ENCODE measurements at regions not wholly inside any gene's neighbourhood (a gene's known extent, or its start where the extent isn't known, plus 50 kb on each side); places are given as distances from the start of the nearest gene placed in this dataset.

DNA sequence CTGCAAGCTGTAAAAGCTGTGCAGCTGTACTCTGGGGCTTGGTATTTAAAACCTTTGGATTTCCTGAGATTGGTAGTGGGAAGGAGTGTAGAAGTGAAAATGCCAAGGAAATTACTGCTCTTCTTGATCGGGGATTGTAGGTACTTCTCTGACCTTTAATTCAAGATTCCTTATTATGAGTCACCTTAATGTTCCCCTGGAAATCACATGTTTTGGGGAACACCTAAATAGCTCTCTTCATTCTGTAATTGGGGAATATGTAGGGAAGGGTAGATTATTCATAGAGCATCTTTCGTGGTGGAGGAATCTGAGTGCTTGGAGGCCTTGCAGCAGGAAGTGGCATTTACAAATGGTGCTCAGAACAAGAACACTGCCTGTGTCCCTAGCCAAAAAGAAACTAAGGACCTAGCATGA, 137.8 kb downstream of the UCHL1 start:
- H3K4me1 ChIP-seq (ENCODE audit: insufficient read depth), result peaks cover 10% of the 10 kb centered on the region
- H3K79me2 ChIP-seq (replicated peaks; ENCODE audit: insufficient read depth), result no peaks in the 10 kb centered on the region
- no peaks in the 10 kb centered on the region for H3K36me3 ChIP-seq (ENCODE audit: insufficient read depth)
- H3K36me3 Mint-ChIP-seq (ENCODE audit: low read depth), result no peaks in the 10 kb centered on the region
- H3K4me1 Mint-ChIP-seq, result peaks cover 13% of the 10 kb centered on the region
- no peak overlapping the region for H3K27ac ChIP-seq (ENCODE audit: low read depth)
- TF ChIP-seq NANOG (IDR thresholded peaks at IDR 0.05; ENCODE audit: borderline replicate concordance), result no peak
- no peak for TF ChIP-seq POLR2AphosphoS5 (IDR thresholded peaks at IDR 0.05; ENCODE audit: low read depth)
- TF ChIP-seq, protein P1, sequence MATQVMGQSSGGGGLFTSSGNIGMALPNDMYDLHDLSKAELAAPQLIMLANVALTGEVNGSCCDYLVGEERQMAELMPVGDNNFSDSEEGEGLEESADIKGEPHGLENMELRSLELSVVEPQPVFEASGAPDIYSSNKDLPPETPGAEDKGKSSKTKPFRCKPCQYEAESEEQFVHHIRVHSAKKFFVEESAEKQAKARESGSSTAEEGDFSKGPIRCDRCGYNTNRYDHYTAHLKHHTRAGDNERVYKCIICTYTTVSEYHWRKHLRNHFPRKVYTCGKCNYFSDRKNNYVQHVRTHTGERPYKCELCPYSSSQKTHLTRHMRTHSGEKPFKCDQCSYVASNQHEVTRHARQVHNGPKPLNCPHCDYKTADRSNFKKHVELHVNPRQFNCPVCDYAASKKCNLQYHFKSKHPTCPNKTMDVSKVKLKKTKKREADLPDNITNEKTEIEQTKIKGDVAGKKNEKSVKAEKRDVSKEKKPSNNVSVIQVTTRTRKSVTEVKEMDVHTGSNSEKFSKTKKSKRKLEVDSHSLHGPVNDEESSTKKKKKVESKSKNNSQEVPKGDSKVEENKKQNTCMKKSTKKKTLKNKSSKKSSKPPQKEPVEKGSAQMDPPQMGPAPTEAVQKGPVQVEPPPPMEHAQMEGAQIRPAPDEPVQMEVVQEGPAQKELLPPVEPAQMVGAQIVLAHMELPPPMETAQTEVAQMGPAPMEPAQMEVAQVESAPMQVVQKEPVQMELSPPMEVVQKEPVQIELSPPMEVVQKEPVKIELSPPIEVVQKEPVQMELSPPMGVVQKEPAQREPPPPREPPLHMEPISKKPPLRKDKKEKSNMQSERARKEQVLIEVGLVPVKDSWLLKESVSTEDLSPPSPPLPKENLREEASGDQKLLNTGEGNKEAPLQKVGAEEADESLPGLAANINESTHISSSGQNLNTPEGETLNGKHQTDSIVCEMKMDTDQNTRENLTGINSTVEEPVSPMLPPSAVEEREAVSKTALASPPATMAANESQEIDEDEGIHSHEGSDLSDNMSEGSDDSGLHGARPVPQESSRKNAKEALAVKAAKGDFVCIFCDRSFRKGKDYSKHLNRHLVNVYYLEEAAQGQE (IDR thresholded peaks at IDR 0.05; ENCODE audit: unreplicated experiment), result no peak
- TF ChIP-seq, protein P2, sequence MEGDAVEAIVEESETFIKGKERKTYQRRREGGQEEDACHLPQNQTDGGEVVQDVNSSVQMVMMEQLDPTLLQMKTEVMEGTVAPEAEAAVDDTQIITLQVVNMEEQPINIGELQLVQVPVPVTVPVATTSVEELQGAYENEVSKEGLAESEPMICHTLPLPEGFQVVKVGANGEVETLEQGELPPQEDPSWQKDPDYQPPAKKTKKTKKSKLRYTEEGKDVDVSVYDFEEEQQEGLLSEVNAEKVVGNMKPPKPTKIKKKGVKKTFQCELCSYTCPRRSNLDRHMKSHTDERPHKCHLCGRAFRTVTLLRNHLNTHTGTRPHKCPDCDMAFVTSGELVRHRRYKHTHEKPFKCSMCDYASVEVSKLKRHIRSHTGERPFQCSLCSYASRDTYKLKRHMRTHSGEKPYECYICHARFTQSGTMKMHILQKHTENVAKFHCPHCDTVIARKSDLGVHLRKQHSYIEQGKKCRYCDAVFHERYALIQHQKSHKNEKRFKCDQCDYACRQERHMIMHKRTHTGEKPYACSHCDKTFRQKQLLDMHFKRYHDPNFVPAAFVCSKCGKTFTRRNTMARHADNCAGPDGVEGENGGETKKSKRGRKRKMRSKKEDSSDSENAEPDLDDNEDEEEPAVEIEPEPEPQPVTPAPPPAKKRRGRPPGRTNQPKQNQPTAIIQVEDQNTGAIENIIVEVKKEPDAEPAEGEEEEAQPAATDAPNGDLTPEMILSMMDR (conservative IDR thresholded peaks at IDR 0.05; ENCODE audit: low read depth in 2 of 2), result no peak
- TF ChIP-seq ZNF331 (CRISPR knock-in tag; IDR thresholded peaks at IDR 0.05; ENCODE audit: low read depth), result no peak
- TF ChIP-seq, protein P3, sequence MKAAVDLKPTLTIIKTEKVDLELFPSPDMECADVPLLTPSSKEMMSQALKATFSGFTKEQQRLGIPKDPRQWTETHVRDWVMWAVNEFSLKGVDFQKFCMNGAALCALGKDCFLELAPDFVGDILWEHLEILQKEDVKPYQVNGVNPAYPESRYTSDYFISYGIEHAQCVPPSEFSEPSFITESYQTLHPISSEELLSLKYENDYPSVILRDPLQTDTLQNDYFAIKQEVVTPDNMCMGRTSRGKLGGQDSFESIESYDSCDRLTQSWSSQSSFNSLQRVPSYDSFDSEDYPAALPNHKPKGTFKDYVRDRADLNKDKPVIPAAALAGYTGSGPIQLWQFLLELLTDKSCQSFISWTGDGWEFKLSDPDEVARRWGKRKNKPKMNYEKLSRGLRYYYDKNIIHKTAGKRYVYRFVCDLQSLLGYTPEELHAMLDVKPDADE (IDR thresholded peaks at IDR 0.05), result no peak
- no peak for TF ChIP-seq EZH2phosphoT487 (IDR thresholded peaks at IDR 0.05; ENCODE audit: unreplicated experiment)
- no peak for TF ChIP-seq JUNB (IDR thresholded peaks at IDR 0.05; ENCODE audit: unreplicated experiment)
- TF ChIP-seq ZNF114 (CRISPR knock-in tag; IDR thresholded peaks at IDR 0.05), result no peak
- no peak for TF ChIP-seq EZH2 (IDR thresholded peaks at IDR 0.05; ENCODE audit: low read depth, unreplicated experiment)
- no peak for TF ChIP-seq CREB1 (CRISPR knock-in tag; IDR thresholded peaks at IDR 0.05; ENCODE audit: low read depth)
- no peak overlapping the region for H3K27ac Mint-ChIP-seq
- no peaks in the 10 kb centered on the region for H3K27me3 Mint-ChIP-seq (ENCODE audit: insufficient read depth, low read depth, poor library complexity)
- no peak overlapping the region for H3K4me3 Mint-ChIP-seq
- DNase-seq (ENCODE audit: low spot score) (no peak), ATAC-seq (no peak)
- H3K9me2 ChIP-seq (ENCODE audit: insufficient read depth), result peaks cover 5% of the 10 kb centered on the region; the same call in 1 of the 2 replicates
- no peaks in the 10 kb centered on the region for H4K20me1 ChIP-seq (replicated peaks; ENCODE audit: insufficient read depth)
- no peaks in the 10 kb centered on the region for H3K27me3 ChIP-seq (ENCODE audit: insufficient read depth)
- no peak overlapping the region for H3K4me2 ChIP-seq
- H3K9me3 Mint-ChIP-seq, result no peaks in the 10 kb centered on the region
- H3F3A ChIP-seq (replicated peaks; ENCODE audit: low read depth), result no peaks in the 10 kb centered on the region
- H3K4me3 ChIP-seq, result no peak overlapping the region
- H2AFZ ChIP-seq, result no peak overlapping the region; the same call in 1 of the 2 replicates
